Right lobe of liver (tissue), 4 donors: ENCODE measurements at regions not wholly inside any gene's neighbourhood (a gene's known extent, or its start where the extent isn't known, plus 50 kb on each side); places are given as distances from the start of the nearest gene placed in this dataset.

Source experiments
- CTCF ChIP-seq, 4 donors: fragments of 200-600 bp in 3 of 4; fragments of 450-650 bp in 1 of 4; IDR thresholded peaks; one replicate each; pipeline versions ENCODE4 v1.5.1 to v1.8.0; 2016 to 2022; ENCODE audit warnings: antibody characterized with exemption in 4 of 4, mild to moderate bottlenecking in 2 of 4
- POLR2A ChIP-seq: fragments of 450-650 bp; IDR thresholded peaks from one replicate; pipeline ENCODE4 v1.6.1; 2017; ENCODE audit warnings: antibody characterized with exemption, mild to moderate bottlenecking
- donor health status: DM: no; HTN: no; CAD: no.
- donor health status: DM: no; HTN: no; CAD: no.
- donor health status: DM: no; HTN: yes; CAD: no.

DNA sequence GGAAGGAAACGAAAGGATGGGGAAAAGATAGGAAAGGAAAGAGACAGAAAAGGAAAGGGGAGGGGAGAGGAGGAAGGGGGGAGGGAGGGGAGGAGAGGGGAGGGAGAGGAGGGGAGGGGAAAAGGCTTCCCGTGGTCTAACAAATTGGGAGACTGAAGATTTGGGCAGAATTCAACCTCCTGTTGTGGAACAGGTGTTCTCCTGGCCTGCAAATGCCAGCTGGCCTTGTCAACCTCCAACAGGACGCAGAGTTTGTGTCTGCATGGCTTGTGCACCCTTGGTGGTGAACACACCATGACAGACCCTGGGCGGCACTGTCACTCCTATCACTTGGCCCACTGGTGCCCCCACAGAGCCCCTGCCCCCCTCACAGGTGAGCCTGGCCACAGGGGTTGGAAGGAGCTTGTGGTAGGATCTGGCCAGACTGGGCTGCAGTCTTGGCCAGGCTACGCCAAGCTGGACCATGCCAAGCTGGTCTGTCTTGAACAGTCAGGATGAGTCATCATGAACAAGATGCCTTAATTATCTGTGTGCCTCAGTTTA is 321.6 kb downstream of the BCL11B start:
- TF ChIP-seq CTCF (IDR thresholded peaks at IDR 0.05) (no peak), POLR2A (no peak)
